Stomach (tissue), 4 donors: ENCODE measurements at regions not wholly inside any gene's neighbourhood (a gene's known extent, or its start where the extent isn't known, plus 50 kb on each side); places are given as distances from the start of the nearest gene placed in this dataset.

ENCODE experiments used
- EP300 ChIP-seq: sonication (generic); formaldehyde crosslinking; IDR thresholded peaks from one replicate; pipeline ENCODE4 v1.6.1; 2017; ENCODE audit warnings: antibody characterized with exemption
- POLR2A ChIP-seq, 4 donors: fragments of 450-650 bp; IDR thresholded peaks; one replicate each; pipeline ENCODE4 v1.6.1; 2016; ENCODE audit warnings: antibody characterized with exemption in 4 of 4, control low read depth in 2 of 4, mild to moderate bottlenecking in 1 of 4, moderate library complexity in 1 of 4

DNA sequence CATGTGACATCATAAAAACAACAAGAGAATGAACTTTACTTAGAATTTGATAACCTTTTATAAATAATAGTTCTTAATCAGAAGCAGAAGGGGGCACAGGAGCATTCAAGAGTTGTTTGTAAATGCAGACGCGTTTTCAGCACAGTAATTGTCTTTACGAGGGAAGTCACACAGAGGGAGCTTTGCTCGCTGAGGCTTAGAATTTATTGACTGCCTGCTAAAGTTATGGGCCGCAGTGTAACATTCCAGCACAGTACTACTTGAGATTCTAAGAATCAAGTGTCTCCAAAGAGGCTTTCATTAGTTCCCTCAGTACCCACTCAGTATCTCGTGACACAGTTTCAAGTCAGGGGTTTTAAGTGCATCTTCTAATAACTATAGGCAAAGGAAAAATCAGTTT, 288.7 kb downstream of the NR2F2 start:
- TF ChIP-seq EP300 = no peak
- no peak for TF ChIP-seq POLR2A (IDR thresholded peaks at IDR 0.05)
